Lower lobe of right lung (tissue), 2 donors: ENCODE measurements at regions not wholly inside any gene's neighbourhood (a gene's known extent, or its start where the extent isn't known, plus 50 kb on each side); places are given as distances from the start of the nearest gene placed in this dataset.

Experiments
- ATAC-seq, 2 donors: fragments of 200-7000 bp; cut with Tn5 transposase; one replicate each; pipeline ENCODE4 v1.9.1; 2020 to 2022; ENCODE audit warnings: mild to moderate bottlenecking in 2 of 2, moderate library complexity in 2 of 2
- DNase-seq: peaks from one replicate; pipeline ENCODE4 v3.0.0-alpha.2; 2020
- H3K27ac ChIP-seq: fragments of 200-600 bp; one replicate; pipeline ENCODE4 v1.8.0; 2022
- H3K27me3 ChIP-seq: fragments of 200-600 bp; one replicate; pipeline ENCODE4 v1.8.0; 2022; ENCODE audit warnings: low read depth
- H3K36me3 ChIP-seq: fragments of 200-600 bp; one replicate; pipeline ENCODE4 v1.8.0; 2022; ENCODE audit warnings: mild to moderate bottlenecking
- H3K4me1 ChIP-seq: fragments of 200-600 bp; one replicate; pipeline ENCODE4 v1.8.0; 2022
- H3K4me3 ChIP-seq: fragments of 200-600 bp; one replicate; pipeline ENCODE4 v1.8.0; 2022; ENCODE audit warnings: mild to moderate bottlenecking
- H3K9me3 ChIP-seq: fragments of 200-600 bp; one replicate; pipeline ENCODE4 v1.8.0; 2022
- CTCF ChIP-seq: fragments of 200-600 bp; IDR thresholded peaks from one replicate; pipeline ENCODE4 v1.8.0; 2022; ENCODE audit warnings: antibody characterized with exemption, mild to moderate bottlenecking
- intact Hi-C: fragments of 100-400 bp; cut with DNase I; formaldehyde crosslinking; loops from one replicate; pipeline ENCODE4 v1.11.0; 2022
- donor health status: DM: no; HTN: yes; CAD: no; lungs with severe emphysema.

DNA sequence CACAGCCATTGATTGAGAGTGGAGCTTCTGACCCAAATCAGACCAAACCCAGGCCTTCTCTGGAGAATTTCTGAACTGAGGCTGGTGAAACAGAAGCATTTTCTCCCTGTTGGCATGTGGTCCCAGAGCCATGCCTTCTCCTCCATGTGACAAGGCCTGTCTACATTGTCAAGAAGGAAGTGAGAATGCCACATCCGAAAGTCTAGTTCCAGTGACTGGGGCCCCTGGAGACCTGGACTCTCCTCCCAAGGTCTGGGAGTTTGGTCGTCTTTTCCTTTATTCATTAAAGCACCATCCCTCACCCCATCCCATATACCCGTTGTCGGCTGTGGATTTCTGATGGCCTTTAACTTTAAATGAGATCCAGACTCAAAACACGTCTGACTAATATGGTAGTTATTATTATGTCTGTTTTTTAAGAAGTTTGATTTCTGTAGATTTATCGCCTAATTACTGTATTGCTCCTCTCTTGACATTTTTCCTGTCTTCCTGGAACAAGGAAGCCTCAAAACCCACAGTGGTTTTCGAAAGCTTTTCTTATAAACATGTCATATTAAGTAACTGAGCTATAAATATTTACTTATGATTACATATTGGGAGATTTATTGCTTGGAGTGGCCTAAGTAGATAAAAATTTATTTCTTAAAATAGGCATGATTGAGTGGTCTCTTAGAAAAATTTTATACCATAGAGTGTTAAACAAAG, 128.3 kb upstream of the FRY start:
- H3K36me3 ChIP-seq: no peaks in the 10 kb centered on the region
- no peaks in the 10 kb centered on the region for H3K27me3 ChIP-seq
- TF ChIP-seq CTCF: no peak
- no peak for DNase-seq
- no peak overlapping the region for H3K4me3 ChIP-seq
- peaks cover 1% of the 10 kb centered on the region for H3K4me1 ChIP-seq
- H3K9me3 ChIP-seq: no peaks in the 10 kb centered on the region
- ATAC-seq: no peak
- H3K27ac ChIP-seq: no peak overlapping the region
- intact Hi-C loops: no loop called here

DNA sequence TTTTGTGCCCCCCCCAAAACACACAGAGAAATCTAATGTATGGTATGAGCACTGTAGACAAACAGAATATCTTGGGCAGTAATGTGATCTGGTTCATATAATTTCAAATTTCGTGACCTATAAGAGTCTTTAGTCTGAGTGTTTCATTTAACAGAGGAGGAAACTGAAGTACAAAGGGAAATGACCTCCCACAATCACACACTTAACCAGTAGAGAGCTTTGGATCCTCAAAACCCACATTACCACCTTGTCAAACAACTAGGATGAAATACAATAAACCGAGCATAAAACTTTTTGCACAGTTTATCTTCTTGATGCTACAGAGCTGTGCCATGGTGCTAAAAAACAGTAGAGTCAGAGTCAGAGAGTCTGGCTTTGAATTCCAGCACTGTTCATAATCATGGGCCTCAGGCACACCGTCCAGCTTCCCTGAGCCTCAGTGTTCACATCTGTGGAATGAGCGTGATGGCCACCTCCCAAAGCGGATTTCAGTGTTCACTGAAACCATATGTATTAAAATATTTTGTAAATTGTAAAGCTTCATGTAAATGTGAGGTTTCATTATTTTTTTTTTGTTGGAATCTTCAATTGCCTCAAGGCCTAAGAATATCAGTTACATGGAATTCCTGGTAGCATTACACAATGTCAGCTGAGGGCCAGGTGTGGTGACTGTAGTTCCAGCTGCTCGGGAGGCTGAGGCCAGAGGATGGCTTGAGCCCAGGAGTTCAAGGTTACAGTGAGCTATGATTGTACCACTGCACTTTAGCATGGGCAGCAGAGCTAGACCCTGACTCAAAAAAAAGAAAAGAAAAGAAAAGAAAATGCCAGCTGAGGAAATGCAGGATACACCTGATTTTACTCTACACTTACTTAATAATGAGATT, 126.4 kb upstream of the FRY start:
- no peak for ATAC-seq
- DNase-seq: no peak
- peaks cover 20% of the 10 kb centered on the region for H3K4me1 ChIP-seq
- no peak overlapping the region for H3K27ac ChIP-seq
- TF ChIP-seq CTCF: no peak
- H3K27me3 ChIP-seq: no peaks in the 10 kb centered on the region
- no peaks in the 10 kb centered on the region for H3K36me3 ChIP-seq
- no peaks in the 10 kb centered on the region for H3K9me3 ChIP-seq
- no peak overlapping the region for H3K4me3 ChIP-seq
- intact Hi-C loops: no loop called here

DNA sequence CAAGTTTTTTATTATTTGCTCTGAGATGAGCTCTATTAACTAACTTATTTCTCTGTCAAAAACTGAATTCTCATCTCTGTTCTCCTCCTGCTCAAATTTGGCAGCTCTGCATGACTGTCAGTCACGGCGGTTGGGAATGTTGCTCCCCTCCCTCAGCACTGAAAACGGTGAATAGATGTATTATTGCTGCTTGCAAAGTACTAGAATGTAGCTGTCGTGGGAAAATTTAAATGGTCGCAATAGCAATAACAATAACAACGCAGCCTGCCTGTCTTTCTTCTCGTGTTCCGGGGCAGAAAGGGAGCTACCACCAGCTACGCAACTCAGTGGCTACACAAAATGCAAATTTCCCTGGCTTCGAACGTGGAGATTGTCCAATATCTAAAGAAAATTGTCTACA, 125.6 kb upstream of the FRY start:
- intact Hi-C loops: no loop called here
- Histone ChIP-seq H3K27ac (no peak overlapping the region), H3K4me3 (no peak overlapping the region), H3K4me1 (peaks cover 28% of the 10 kb centered on the region), H3K36me3 (no peaks in the 10 kb centered on the region), H3K27me3 (no peaks in the 10 kb centered on the region), H3K9me3 (no peaks in the 10 kb centered on the region)
- TF ChIP-seq CTCF: no peak
- no peak for DNase-seq
- ATAC-seq: no peak

- peaks cover 28% of the 10 kb centered on the region for H3K4me1 ChIP-seq
- H3K27ac ChIP-seq: peak overlapping the region; percentile 3
- TF ChIP-seq CTCF: no peak
Measured at GRCh38 chr13:31908696-31909411, 122.7 kb upstream of the FRY start.

GRCh38 chr13:31909864-31910551, 121.6 kb upstream of the FRY start:
- Histone ChIP-seq H3K27me3 (no peaks in the 10 kb centered on the region), H3K4me3 (no peak overlapping the region), H3K36me3 (no peaks in the 10 kb centered on the region), H3K27ac (peak overlapping the region; percentile 3), H3K4me1 (peaks cover 28% of the 10 kb centered on the region), H3K9me3 (no peaks in the 10 kb centered on the region)
- intact Hi-C loops: loop anchor here (10.0 kb wide), 1 partner anchor 405 kb away; the partner anchor contains the start of genes BRCA2 and ZAR1L
- TF ChIP-seq CTCF: peak; percentile 92
- DNase-seq (no peak), ATAC-seq (peak; percentile 80 to 82)

More at GRCh38 chr13:31908696-31909411, 122.7 kb upstream of the FRY start:
- Histone ChIP-seq H3K9me3 (no peaks in the 10 kb centered on the region), H3K4me3 (no peak overlapping the region), H3K27me3 (no peaks in the 10 kb centered on the region), H3K36me3 (no peaks in the 10 kb centered on the region)
- ATAC-seq (peak; percentile 40 to 61), DNase-seq (no peak)
- intact Hi-C loops: no loop called here
